Astrocyte of the cerebellum (primary cell): ENCODE measurements at regions not wholly inside any gene's neighbourhood (a gene's known extent, or its start where the extent isn't known, plus 50 kb on each side); places are given as distances from the start of the nearest gene placed in this dataset.

Experiments
- DNase-seq: peaks from one replicate; pipeline ENCODE4 v3.0.0-alpha.2; 2011; ENCODE audit warnings: low read depth
- H3K4me3 ChIP-seq: 2 replicates; pipeline ENCODE4 v1.5.1; 2011; ENCODE audit warnings: mild to moderate bottlenecking, low read depth, low read length, moderate library complexity
- CTCF ChIP-seq: IDR thresholded peaks from 2 replicates; pipeline ENCODE4 v1.5.1; 2012; ENCODE audit warnings: low read length, low read depth, moderate library complexity, mild to moderate bottlenecking; ENCODE audit errors: missing control alignments
- in situ Hi-C: cut with HindIII; loops from 2 replicates; pipeline ENCODE4 v1.10.0; 2017; ENCODE audit warnings: low sequenced_read_pairs

DNA sequence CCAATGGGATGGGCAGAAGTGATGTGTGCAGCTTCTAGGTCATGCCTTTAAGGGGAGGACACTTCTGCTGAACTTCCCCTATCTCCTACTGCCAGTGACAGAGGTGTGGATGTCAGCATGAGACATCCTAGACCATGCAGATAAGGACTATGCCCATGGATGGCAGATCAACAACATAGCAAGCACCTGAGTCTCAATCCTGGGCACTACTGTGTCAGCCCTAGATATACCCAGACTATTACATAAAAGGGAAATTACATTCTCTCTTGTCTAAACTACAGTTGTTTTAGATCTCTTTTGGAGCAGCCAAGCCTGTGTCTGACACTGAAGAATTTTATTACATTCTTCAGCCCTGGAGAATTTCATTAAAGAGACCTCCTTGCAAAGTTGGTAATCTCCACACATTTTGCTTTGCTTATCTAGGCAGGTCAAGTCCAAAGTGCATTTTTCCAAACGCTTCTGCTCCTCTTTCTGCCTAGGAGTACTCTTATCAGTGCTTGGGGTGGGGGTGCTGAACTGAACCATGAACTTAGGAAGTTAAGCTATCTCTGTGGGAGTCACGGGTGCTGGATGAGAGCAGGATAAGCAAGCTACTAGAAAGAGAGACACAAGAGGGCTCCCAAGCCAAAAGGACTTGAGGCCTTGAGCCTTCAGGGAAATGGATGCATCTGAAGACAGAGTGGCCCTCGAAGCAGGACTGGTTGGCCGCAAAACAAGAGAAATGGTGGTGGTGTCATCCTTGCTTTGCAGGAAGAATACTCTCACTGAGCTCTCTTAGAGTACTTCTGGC, 95.2 kb upstream of the SPRED2 start:
- DNase-seq: no peak
- in situ Hi-C loops: loop anchor here (25.0 kb wide), 1 partner anchor 240 kb away; no protein-coding TSS in a partner anchor
- H3K4me3 ChIP-seq: no peak overlapping the region
- TF ChIP-seq CTCF: no peak

- no peak for TF ChIP-seq CTCF
- DNase-seq: no peak
- no peak overlapping the region for H3K4me3 ChIP-seq
- in situ Hi-C loops: loop anchor here (25.0 kb wide), 1 partner anchor 238 kb away; no protein-coding TSS in a partner anchor
These were observed 93.3 kb upstream of the SPRED2 start for GRCh38 chr2:65525616-65526231.

DNA sequence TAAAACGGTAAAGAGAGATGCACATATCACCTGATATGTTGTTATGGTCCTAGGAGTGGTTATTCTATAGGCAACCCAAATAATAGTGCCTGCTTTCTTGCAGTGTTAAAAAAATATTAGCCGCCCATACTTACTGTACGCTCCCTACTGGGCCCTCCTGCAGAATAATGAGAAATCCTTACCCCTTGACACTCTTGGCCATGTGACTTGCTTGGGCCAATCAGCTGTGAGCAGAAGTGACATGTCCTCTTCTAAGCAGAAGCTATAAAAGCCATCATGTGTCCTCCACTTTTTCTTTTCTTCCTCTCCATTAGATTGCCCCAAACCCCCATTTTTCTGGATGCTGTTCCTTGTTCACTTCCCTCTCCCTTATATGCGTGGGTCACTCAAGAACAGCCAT, 90.5 kb upstream of the SPRED2 start:
- no peak for DNase-seq
- in situ Hi-C loops: no loop called here
- no peak overlapping the region for H3K4me3 ChIP-seq
- no peak for TF ChIP-seq CTCF

DNA sequence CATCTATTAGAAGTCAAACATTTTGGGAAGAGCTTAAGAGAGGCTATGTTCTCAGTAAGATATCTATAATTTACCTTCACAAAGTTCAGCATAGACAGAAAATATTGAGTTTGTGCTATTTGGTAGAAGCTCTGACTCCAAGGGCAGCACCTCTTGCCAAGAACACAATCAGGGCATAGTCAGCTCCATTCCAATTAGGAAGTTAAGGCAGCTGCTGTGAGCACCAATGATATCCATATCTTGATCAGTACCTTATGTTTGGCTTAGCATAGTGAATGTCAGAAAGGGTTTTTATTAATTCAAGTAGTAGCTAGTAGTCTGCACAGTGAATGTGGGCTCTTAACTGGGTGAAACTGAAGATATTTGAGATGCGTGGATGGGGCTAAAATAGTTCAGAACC, 86.4 kb upstream of the SPRED2 start:
- in situ Hi-C loops: no loop called here
- no peak overlapping the region for H3K4me3 ChIP-seq
- no peak for DNase-seq
- no peak for TF ChIP-seq CTCF

DNA sequence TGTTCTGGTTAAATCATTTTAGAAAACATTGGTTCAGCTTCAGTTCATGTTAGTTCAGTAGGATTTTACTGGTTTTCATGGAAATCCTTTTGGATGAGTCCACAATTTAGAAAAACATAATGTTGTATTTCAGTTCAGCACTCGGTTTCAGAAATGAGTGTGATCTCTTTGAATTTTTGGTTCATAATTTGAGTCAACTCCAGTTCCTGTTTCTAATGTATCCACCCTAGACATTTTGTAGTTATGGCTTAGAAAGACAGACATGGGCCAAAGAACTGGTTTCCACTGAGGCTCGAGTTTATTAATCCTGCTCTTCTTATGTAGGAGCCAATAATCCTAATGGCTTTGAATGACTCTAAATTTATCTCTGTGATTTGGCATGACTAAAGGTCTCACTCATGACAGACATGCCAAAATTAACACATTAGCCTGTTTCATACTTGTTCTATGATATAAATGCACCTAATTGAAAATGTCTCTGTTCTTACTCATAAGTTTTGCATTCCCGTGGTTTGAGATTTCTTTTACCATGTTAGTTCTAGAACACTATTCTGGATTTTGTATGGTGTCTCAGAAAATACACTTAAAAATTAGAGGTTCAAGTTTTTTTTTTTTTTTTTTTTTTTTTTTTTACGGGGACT, 82.3 kb upstream of the SPRED2 start:
- H3K4me3 ChIP-seq: no peak overlapping the region
- no peak for DNase-seq
- TF ChIP-seq CTCF: no peak
- in situ Hi-C loops: no loop called here

- in situ Hi-C loops: no loop called here
- DNase-seq: no peak
- no peak overlapping the region for H3K4me3 ChIP-seq
- TF ChIP-seq CTCF: no peak
These were observed 80.4 kb upstream of the SPRED2 start for GRCh38 chr2:65512783-65513182.
